ENCODE measurements at regions not wholly inside any gene's neighbourhood (a gene's known extent, or its start where the extent isn't known, plus 50 kb on each side); places are given as distances from the start of the nearest gene placed in this dataset.

GRCh38 chrX:39476604-39477021 is 621.1 kb downstream of the BCOR start:
- no peak overlapping the region for H3K4me3 ChIP-seq (ENCODE audit: low read depth, low read length)
- TF ChIP-seq CTCF (IDR thresholded peaks at IDR 0.05; ENCODE audit: borderline replicate concordance, insufficient read depth, low read depth, low read length): no peak

- H3K4me3 ChIP-seq (ENCODE audit: low read depth, low read length): no peak overlapping the region
Measured at GRCh38 chrX:39477031-39477761, 620.6 kb downstream of the BCOR start.

GRCh38 chrX:39477762-39478120 is 620.0 kb downstream of the BCOR start:
- TF ChIP-seq CTCF (IDR thresholded peaks at IDR 0.05; ENCODE audit: borderline replicate concordance, insufficient read depth, low read depth, low read length): no peak

More at GRCh38 chrX:39477031-39477761, 620.6 kb downstream of the BCOR start:
- TF ChIP-seq CTCF (IDR thresholded peaks at IDR 0.05; ENCODE audit: borderline replicate concordance, insufficient read depth, low read depth, low read length): peak; percentile 56; the same call in 1 of the 2 replicates

GRCh38 chrX:39479856-39480255 is 617.9 kb downstream of the BCOR start:
- no peak for TF ChIP-seq CTCF (IDR thresholded peaks at IDR 0.05; ENCODE audit: borderline replicate concordance, insufficient read depth, low read depth, low read length)
- H3K4me3 ChIP-seq (ENCODE audit: low read depth, low read length): no peak overlapping the region

More at GRCh38 chrX:39477762-39478120, 620.0 kb downstream of the BCOR start:
- no peak overlapping the region for H3K4me3 ChIP-seq (ENCODE audit: low read depth, low read length)

GRCh38 chrX:39480963-39481362 is 616.8 kb downstream of the BCOR start:
- no peak for TF ChIP-seq CTCF (IDR thresholded peaks at IDR 0.05; ENCODE audit: borderline replicate concordance, insufficient read depth, low read depth, low read length)

GRCh38 chrX:39481621-39482020 is 616.1 kb downstream of the BCOR start:
- H3K4me3 ChIP-seq (ENCODE audit: low read depth, low read length): no peak overlapping the region
- TF ChIP-seq CTCF (IDR thresholded peaks at IDR 0.05; ENCODE audit: borderline replicate concordance, insufficient read depth, low read depth, low read length): no peak

More at GRCh38 chrX:39480963-39481362, 616.8 kb downstream of the BCOR start:
- no peak overlapping the region for H3K4me3 ChIP-seq (ENCODE audit: low read depth, low read length)

Data from GM12875 (cell line).